CD4-positive, alpha-beta T cell (primary cell): ENCODE measurements at regions not wholly inside any gene's neighbourhood (a gene's known extent, or its start where the extent isn't known, plus 50 kb on each side); places are given as distances from the start of the nearest gene placed in this dataset.

Experiments
- ATAC-seq: fragments of 200-7000 bp; cut with Tn5 transposase; one replicate; pipeline ENCODE4 v1.10.0; 2022; ENCODE audit warnings: mild to moderate bottlenecking; ENCODE audit not compliant: poor library complexity
- CTCF ChIA-PET: fragments of 350-600 bp; sonication (Branson Sonifier 250); formaldehyde crosslinking; loops from one replicate; lab custom pipeline; 2021; ENCODE audit warnings: antibody characterized with exemption, inconsistent platforms; lab: Charles Lee
- POLR2A ChIA-PET: fragments of 350-600 bp; sonication (Branson Sonifier 250); formaldehyde crosslinking; loops from one replicate; lab custom pipeline; 2021; ENCODE audit warnings: antibody characterized with exemption, inconsistent platforms; lab: Charles Lee
- DNase-seq, 14 experiments: peaks; one replicate each; pipeline ENCODE4 v3.0.0-alpha.2; 2013 to 2020; ENCODE audit warnings: mixed read lengths in 2 of 14
- H3K27ac ChIP-seq, 2 donors: one replicate each; pipeline versions ENCODE4 v1.5.1 to v1.7.0; 2013; ENCODE audit warnings: low read length in 2 of 2, low read depth in 1 of 2, mild to moderate bottlenecking in 1 of 2
- H3K27me3 ChIP-seq, 2 experiments: 1 replicate in 1 of 2; 2 replicates in 1 of 2; pipeline versions ENCODE4 v1.6.1 to v1.7.0; 2013; ENCODE audit warnings: low read length in 2 of 2, control low read depth in 1 of 2, mild to moderate bottlenecking in 1 of 2, moderate library complexity in 1 of 2; ENCODE audit not compliant: insufficient read depth in 2 of 2, control insufficient read depth in 1 of 2
- H3K36me3 ChIP-seq: one replicate; pipeline ENCODE4 v1.6.1; 2013; ENCODE audit warnings: low read length, control low read depth; ENCODE audit not compliant: insufficient read depth
- H3K4me1 ChIP-seq: one replicate; pipeline ENCODE4 v1.6.1; 2013; ENCODE audit warnings: low read length, control low read depth; ENCODE audit not compliant: insufficient read depth
- H3K4me3 ChIP-seq: one replicate; pipeline ENCODE4 v1.5.1; 2013; ENCODE audit warnings: mild to moderate bottlenecking, low read length, moderate library complexity
- H3K9me3 ChIP-seq, 2 experiments: 1 replicate in 1 of 2; 2 replicates in 1 of 2; pipeline versions ENCODE4 v1.6.1 to v1.7.0; 2013; ENCODE audit warnings: low read length in 2 of 2, mild to moderate bottlenecking in 2 of 2, control low read depth in 1 of 2, moderate library complexity in 1 of 2; ENCODE audit not compliant: control insufficient read depth in 1 of 2, insufficient read depth in 1 of 2
- H3K27ac Mint-ChIP-seq: one replicate; pipeline ENCODE4 v1.8.0; 2020; ENCODE audit warnings: mixed read lengths
- H3K27me3 Mint-ChIP-seq: one replicate; pipeline ENCODE4 v1.8.0; 2021; ENCODE audit warnings: mixed read lengths
- H3K36me3 Mint-ChIP-seq: one replicate; pipeline ENCODE4 v1.8.0; 2021; ENCODE audit warnings: low read depth, mixed read lengths
- H3K4me1 Mint-ChIP-seq: one replicate; pipeline ENCODE4 v1.8.0; 2021; ENCODE audit warnings: low read depth, mixed read lengths
- H3K4me3 Mint-ChIP-seq: one replicate; pipeline ENCODE4 v1.8.0; 2020; ENCODE audit warnings: mild to moderate bottlenecking, mixed read lengths
- H3K9me3 Mint-ChIP-seq: one replicate; pipeline ENCODE4 v1.8.0; 2020; ENCODE audit warnings: mixed read lengths
- CTCF ChIP-seq: fragments of 200-600 bp; IDR thresholded peaks from one replicate; pipeline ENCODE4 v1.8.0; 2022; ENCODE audit warnings: antibody characterized with exemption, mild to moderate bottlenecking
- intact Hi-C, 2 experiments: fragments of 100-400 bp; cut with DNase I in 1 of 2; cut with micrococcal nuclease in 1 of 2; formaldehyde crosslinking; loops; one replicate each; pipeline versions ENCODE4 v1.15.1 to v1.9.0; 2023 to 2025; cut with DNase I, micrococcal nuclease

- intact Hi-C loops, result no loop called here
- Mint-ChIP-seq H3K4me3 (no peak overlapping the region), H3K36me3 (no peaks in the 10 kb centered on the region), H3K27ac (no peak overlapping the region), H3K27me3 (peaks cover 3% of the 10 kb centered on the region), H3K9me3 (no peaks in the 10 kb centered on the region), H3K4me1 (no peaks in the 10 kb centered on the region)
- Histone ChIP-seq H3K36me3 (no peaks in the 10 kb centered on the region), H3K27ac (no peak overlapping the region), H3K9me3 (no peaks in the 10 kb centered on the region), H3K4me3 (no peak overlapping the region), H3K27me3 (no peaks in the 10 kb centered on the region), H3K4me1 (no peaks in the 10 kb centered on the region)
- TF ChIP-seq CTCF, result no peak
- POLR2A ChIA-PET, result no interaction called here
- CTCF ChIA-PET, result no interaction called here
- DNase-seq (no peak), ATAC-seq (no peak)
These were observed 140.6 kb upstream of the PALS2 start for GRCh38 chr7:24432677-24433076.

- ChIA-PET POLR2A (no interaction called here), CTCF (no interaction called here)
- H3K27me3 Mint-ChIP-seq, result peaks cover 3% of the 10 kb centered on the region
- DNase-seq (no peak), ATAC-seq (no peak)
- no peak overlapping the region for H3K4me3 ChIP-seq
- H3K27me3 ChIP-seq, result no peaks in the 10 kb centered on the region
- no peaks in the 10 kb centered on the region for H3K9me3 ChIP-seq
- no peaks in the 10 kb centered on the region for H3K4me1 ChIP-seq
- no peak for TF ChIP-seq CTCF
- H3K36me3 Mint-ChIP-seq, result no peaks in the 10 kb centered on the region
- peaks cover 13% of the 10 kb centered on the region for H3K4me1 Mint-ChIP-seq
- H3K9me3 Mint-ChIP-seq, result no peaks in the 10 kb centered on the region
- H3K36me3 ChIP-seq, result no peaks in the 10 kb centered on the region
- intact Hi-C loops, result no loop called here
- no peak overlapping the region for H3K27ac Mint-ChIP-seq
- no peak overlapping the region for H3K27ac ChIP-seq
- no peak overlapping the region for H3K4me3 Mint-ChIP-seq
These were observed 138.3 kb upstream of the PALS2 start for GRCh38 chr7:24434972-24435371.

GRCh38 chr7:24436131-24436920 lies 136.9 kb upstream of the PALS2 start:
- H3K9me3 Mint-ChIP-seq, result no peaks in the 10 kb centered on the region
- CTCF ChIA-PET, result no interaction called here
- TF ChIP-seq CTCF, result no peak
- peaks cover 13% of the 10 kb centered on the region for H3K4me1 Mint-ChIP-seq
- ATAC-seq (no peak), DNase-seq (no peak)
- H3K36me3 ChIP-seq, result no peaks in the 10 kb centered on the region
- no peaks in the 10 kb centered on the region for H3K4me1 ChIP-seq
- H3K27ac ChIP-seq, result no peak overlapping the region
- H3K27ac Mint-ChIP-seq, result no peak overlapping the region
- no peak overlapping the region for H3K4me3 Mint-ChIP-seq
- no peaks in the 10 kb centered on the region for H3K36me3 Mint-ChIP-seq
- no peaks in the 10 kb centered on the region for H3K9me3 ChIP-seq
- H3K4me3 ChIP-seq, result no peak overlapping the region
- POLR2A ChIA-PET, result no interaction called here
- peaks cover 8% of the 10 kb centered on the region for H3K27me3 Mint-ChIP-seq
- intact Hi-C loops, result no loop called here
- H3K27me3 ChIP-seq, result no peaks in the 10 kb centered on the region
